ENCODE measurements at regions not wholly inside any gene's neighbourhood (a gene's known extent, or its start where the extent isn't known, plus 50 kb on each side); places are given as distances from the start of the nearest gene placed in this dataset.

- H3K36me3 ChIP-seq (ENCODE audit: control insufficient read depth, insufficient read depth, low read length): no peaks in the 10 kb centered on the region
- no peak overlapping the region for H3K4me3 ChIP-seq (ENCODE audit: low read depth, low read length)
- no peaks in the 10 kb centered on the region for H3K27me3 ChIP-seq (ENCODE audit: control insufficient read depth, insufficient read depth, low read length)
- DNase-seq (ENCODE audit: low read depth): no peak
- TF ChIP-seq CTCF (IDR thresholded peaks at IDR 0.05; ENCODE audit: insufficient read depth, low read depth, low read length): no peak
- ChIA-PET CTCF (no interaction called here), POLR2A (no interaction called here)
These were observed 620.4 kb downstream of the BRD1 start for GRCh38 chr22:49207008-49208003.

- no peak for DNase-seq (ENCODE audit: low read depth)
- Histone ChIP-seq H3K27me3 (ENCODE audit: control insufficient read depth, insufficient read depth, low read length) (no peaks in the 10 kb centered on the region), H3K4me3 (ENCODE audit: low read depth, low read length) (no peak overlapping the region), H3K36me3 (ENCODE audit: control insufficient read depth, insufficient read depth, low read length) (no peaks in the 10 kb centered on the region)
- CTCF ChIA-PET: no interaction called here
- TF ChIP-seq CTCF (IDR thresholded peaks at IDR 0.05; ENCODE audit: insufficient read depth, low read depth, low read length): no peak
- POLR2A ChIA-PET: no interaction called here
These were observed 621.4 kb downstream of the BRD1 start for GRCh38 chr22:49206281-49206680.

- no peak for DNase-seq (ENCODE audit: low read depth)
- no peaks in the 10 kb centered on the region for H3K36me3 ChIP-seq (ENCODE audit: control insufficient read depth, insufficient read depth, low read length)
- H3K4me3 ChIP-seq (ENCODE audit: low read depth, low read length): no peak overlapping the region
- no peaks in the 10 kb centered on the region for H3K27me3 ChIP-seq (ENCODE audit: control insufficient read depth, insufficient read depth, low read length)
- POLR2A ChIA-PET: no interaction called here
- CTCF ChIA-PET: no interaction called here
- TF ChIP-seq CTCF (IDR thresholded peaks at IDR 0.05; ENCODE audit: insufficient read depth, low read depth, low read length): no peak
These were observed 622.2 kb downstream of the BRD1 start for GRCh38 chr22:49205483-49205800.

- DNase-seq (ENCODE audit: low read depth): no peak
- Histone ChIP-seq H3K36me3 (ENCODE audit: control insufficient read depth, insufficient read depth, low read length) (no peaks in the 10 kb centered on the region), H3K4me3 (ENCODE audit: low read depth, low read length) (no peak overlapping the region), H3K27me3 (ENCODE audit: control insufficient read depth, insufficient read depth, low read length) (no peaks in the 10 kb centered on the region)
- ChIA-PET CTCF (no interaction called here), POLR2A (no interaction called here)
- no peak for TF ChIP-seq CTCF (IDR thresholded peaks at IDR 0.05; ENCODE audit: insufficient read depth, low read depth, low read length)
These were observed 622.8 kb downstream of the BRD1 start for GRCh38 chr22:49204599-49205482.

DNA sequence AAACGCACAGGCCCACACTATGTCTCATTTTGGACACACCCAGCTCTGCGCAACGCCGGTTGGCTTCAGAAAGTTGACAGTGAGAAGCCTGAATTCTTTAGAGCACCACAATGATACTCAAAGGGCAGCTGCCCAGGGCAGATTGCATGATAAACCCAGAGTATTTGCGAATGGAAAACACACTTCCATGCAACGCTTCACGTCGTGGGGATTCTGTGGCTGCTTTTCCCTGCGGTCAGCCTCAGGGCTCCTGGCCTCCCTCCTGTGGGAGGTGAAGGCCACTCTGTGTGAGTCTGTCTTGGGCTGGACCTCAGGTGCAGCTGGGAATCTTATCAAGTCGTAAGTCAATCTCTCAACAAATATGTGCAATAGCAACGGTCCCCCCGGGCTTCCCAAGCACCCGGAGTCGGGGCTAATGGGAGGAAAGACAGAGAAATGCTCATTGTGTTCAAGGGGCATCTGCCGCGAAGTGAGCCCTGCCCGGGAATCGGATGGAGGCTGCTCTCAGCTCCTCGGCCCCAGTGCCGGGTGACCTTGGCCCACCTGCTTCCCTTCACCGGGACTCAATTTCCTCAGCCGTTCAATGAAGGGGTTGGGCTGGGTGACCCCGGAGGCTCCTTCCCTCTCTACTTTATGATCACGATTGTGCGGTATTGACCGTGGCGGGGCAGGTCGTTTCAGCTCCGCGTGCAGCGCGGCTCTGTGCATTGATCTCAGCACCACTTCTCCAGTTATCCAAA lies 623.6 kb downstream of the BRD1 start:
- ChIA-PET POLR2A (no interaction called here), CTCF (no interaction called here)
- Histone ChIP-seq H3K36me3 (ENCODE audit: control insufficient read depth, insufficient read depth, low read length) (no peaks in the 10 kb centered on the region), H3K4me3 (ENCODE audit: low read depth, low read length) (no peak overlapping the region), H3K27me3 (ENCODE audit: control insufficient read depth, insufficient read depth, low read length) (no peaks in the 10 kb centered on the region)
- TF ChIP-seq CTCF (IDR thresholded peaks at IDR 0.05; ENCODE audit: insufficient read depth, low read depth, low read length): no peak
- no peak for DNase-seq (ENCODE audit: low read depth)

Data from BJ (cell line).